ENCODE measurements at regions not wholly inside any gene's neighbourhood (a gene's known extent, or its start where the extent isn't known, plus 50 kb on each side); places are given as distances from the start of the nearest gene placed in this dataset.
A peak's percentile ranks its signal among the peaks of the same experiment; 100 is the strongest.

- Histone ChIP-seq H3K4me1 (peaks cover 13% of the 10 kb centered on the region), H3K27ac (no peak overlapping the region), H3K36me3 (replicated peaks in 1 of 2; ENCODE audit: insufficient read depth in 1 of 2, low read depth in 2 of 2) (no peaks in the 10 kb centered on the region), H3K27me3 (no peaks in the 10 kb centered on the region), H3K4me3 (no peak overlapping the region), H3K9me3 (no peaks in the 10 kb centered on the region)
- intact Hi-C loops (cut with DNase I), result no loop called here
- WGBS, 2 donors, result 42 to 88% methylated on average over 2 of the region's 2 CpGs
- DNase-seq, result no peak
- TF ChIP-seq CTCF (IDR thresholded peaks at IDR 0.05) (no peak), POLR2A (IDR thresholded peaks at IDR 0.05) (no peak)
- no peak for ATAC-seq
Measured at GRCh38 chr14:87271331-87271730, 721.7 kb downstream of the GALC start.

GRCh38 chr14:87268997-87269396 lies 724.0 kb downstream of the GALC start:
- H3K27ac ChIP-seq, result peak overlapping the region in 3 of 4 donors; percentile 25 to 60 (median 41)
- H3K4me3 ChIP-seq, result no peak overlapping the region
- 39 to 42% methylated on average over 2 of the region's 2 CpGs for WGBS, 2 donors
- TF ChIP-seq CTCF (IDR thresholded peaks at IDR 0.05), result no peak
- TF ChIP-seq POLR2A (IDR thresholded peaks at IDR 0.05), result no peak
- ATAC-seq (peak; percentile 35), DNase-seq (no peak)
- intact Hi-C loops (cut with DNase I), result no loop called here
- H3K36me3 ChIP-seq (replicated peaks in 1 of 2; ENCODE audit: insufficient read depth in 1 of 2, low read depth in 2 of 2), result no peaks in the 10 kb centered on the region
- H3K27me3 ChIP-seq, result no peaks in the 10 kb centered on the region
- peaks cover 13% of the 10 kb centered on the region for H3K4me1 ChIP-seq
- no peaks in the 10 kb centered on the region for H3K9me3 ChIP-seq

GRCh38 chr14:87264796-87265195 lies 728.2 kb downstream of the GALC start:
- Histone ChIP-seq H3K36me3 (replicated peaks in 1 of 2; ENCODE audit: insufficient read depth in 1 of 2, low read depth in 2 of 2) (no peaks in the 10 kb centered on the region), H3K27ac (no peak overlapping the region), H3K27me3 (no peaks in the 10 kb centered on the region), H3K4me3 (no peak overlapping the region), H3K4me1 (peaks cover 13% of the 10 kb centered on the region), H3K9me3 (no peaks in the 10 kb centered on the region)
- no peak for TF ChIP-seq POLR2A (IDR thresholded peaks at IDR 0.05)
- TF ChIP-seq CTCF (IDR thresholded peaks at IDR 0.05), result no peak
- DNase-seq (no peak), ATAC-seq (no peak)
- intact Hi-C loops (cut with DNase I), result no loop called here
- 71 to 79% methylated on average over 3 of the region's 3 CpGs for WGBS, 2 donors

- Histone ChIP-seq H3K4me3 (no peak overlapping the region), H3K36me3 (replicated peaks in 1 of 2; ENCODE audit: insufficient read depth in 1 of 2, low read depth in 2 of 2) (no peaks in the 10 kb centered on the region), H3K4me1 (peaks cover 11% of the 10 kb centered on the region), H3K9me3 (no peaks in the 10 kb centered on the region), H3K27me3 (no peaks in the 10 kb centered on the region), H3K27ac (no peak overlapping the region)
- intact Hi-C loops (cut with DNase I), result no loop called here
- TF ChIP-seq POLR2A (IDR thresholded peaks at IDR 0.05) (no peak), CTCF (IDR thresholded peaks at IDR 0.05) (no peak)
- WGBS, 2 donors, result 60 to 70% methylated on average over 2 of the region's 2 CpGs
- ATAC-seq, result no peak
- DNase-seq, result no peak
Measured at GRCh38 chr14:87264272-87264785, 728.7 kb downstream of the GALC start.

- Histone ChIP-seq H3K27me3 (no peaks in the 10 kb centered on the region), H3K36me3 (replicated peaks in 1 of 2; ENCODE audit: insufficient read depth in 1 of 2, low read depth in 2 of 2) (no peaks in the 10 kb centered on the region), H3K27ac (no peak overlapping the region), H3K4me3 (no peak overlapping the region), H3K9me3 (no peaks in the 10 kb centered on the region), H3K4me1 (no peaks in the 10 kb centered on the region)
- TF ChIP-seq POLR2A (IDR thresholded peaks at IDR 0.05) (no peak), CTCF (IDR thresholded peaks at IDR 0.05) (no peak)
- WGBS, 2 donors, result 94 to 97% methylated on average over 2 of the region's 2 CpGs
- ATAC-seq (no peak), DNase-seq (no peak)
- intact Hi-C loops (cut with DNase I), result no loop called here
Measured at GRCh38 chr14:87261621-87262020, 731.4 kb downstream of the GALC start.

Data from body of pancreas (tissue), 4 donors.